SKM-1 treated with dmso at 0.1 percent for 144 hours (cell line): ENCODE measurements at regions not wholly inside any gene's neighbourhood (a gene's known extent, or its start where the extent isn't known, plus 50 kb on each side); places are given as distances from the start of the nearest gene placed in this dataset.

Experiments
- DNase-seq: peaks from one replicate; lab custom pipeline; 2025; ENCODE audit not compliant: unreplicated experiment; lab: John Stamatoyannopoulos, UW

GRCh38 chr1:60488847-60489246, 415.3 kb upstream of the C1orf87 start:
- no peak for DNase-seq

DNA sequence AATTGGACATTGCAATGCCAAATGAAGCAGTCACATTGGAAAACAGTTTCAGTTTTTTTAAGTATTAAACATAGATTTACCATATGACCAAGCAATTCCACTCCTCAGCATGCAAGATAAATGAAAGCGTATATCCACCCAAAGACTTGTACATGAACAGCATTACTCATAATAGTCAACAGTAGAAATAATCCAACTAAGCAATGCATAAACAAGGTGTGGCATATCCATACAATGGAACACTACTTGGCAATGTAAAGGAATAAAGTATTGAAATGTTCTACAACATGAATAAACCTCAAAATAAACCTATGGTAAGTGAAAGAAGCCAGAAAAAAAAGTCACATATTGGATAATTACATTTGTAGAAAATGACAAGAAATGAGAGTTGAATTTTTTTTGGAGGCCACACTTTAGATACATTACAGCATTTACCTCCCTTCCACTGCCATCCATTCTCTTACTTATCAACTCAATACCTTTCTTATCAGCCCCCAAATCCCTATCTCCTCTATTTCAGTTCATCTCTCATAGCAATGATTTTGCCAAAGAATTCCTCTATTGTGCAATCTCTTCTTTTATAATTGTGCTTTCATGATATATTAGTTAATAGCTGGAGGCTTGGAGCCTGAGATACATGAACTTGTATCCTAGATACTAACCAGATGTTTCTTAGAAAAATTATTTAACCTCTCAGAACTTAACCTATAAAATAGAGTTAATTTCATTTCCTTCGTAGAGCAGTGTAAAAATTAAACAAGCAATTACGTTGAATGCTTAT, 414.2 kb upstream of the C1orf87 start:
- DNase-seq: no peak

- DNase-seq: no peak
Observed at GRCh38 chr1:60483509-60483908, 409.9 kb upstream of the C1orf87 start.

- no peak for DNase-seq
Observed at GRCh38 chr1:60470246-60470645, 396.7 kb upstream of the C1orf87 start.

- DNase-seq: no peak
Observed at GRCh38 chr1:60463786-60464185, 390.2 kb upstream of the C1orf87 start.

- DNase-seq: peak; percentile 14
Observed at GRCh38 chr1:60463146-60463545, 389.6 kb upstream of the C1orf87 start.

DNA sequence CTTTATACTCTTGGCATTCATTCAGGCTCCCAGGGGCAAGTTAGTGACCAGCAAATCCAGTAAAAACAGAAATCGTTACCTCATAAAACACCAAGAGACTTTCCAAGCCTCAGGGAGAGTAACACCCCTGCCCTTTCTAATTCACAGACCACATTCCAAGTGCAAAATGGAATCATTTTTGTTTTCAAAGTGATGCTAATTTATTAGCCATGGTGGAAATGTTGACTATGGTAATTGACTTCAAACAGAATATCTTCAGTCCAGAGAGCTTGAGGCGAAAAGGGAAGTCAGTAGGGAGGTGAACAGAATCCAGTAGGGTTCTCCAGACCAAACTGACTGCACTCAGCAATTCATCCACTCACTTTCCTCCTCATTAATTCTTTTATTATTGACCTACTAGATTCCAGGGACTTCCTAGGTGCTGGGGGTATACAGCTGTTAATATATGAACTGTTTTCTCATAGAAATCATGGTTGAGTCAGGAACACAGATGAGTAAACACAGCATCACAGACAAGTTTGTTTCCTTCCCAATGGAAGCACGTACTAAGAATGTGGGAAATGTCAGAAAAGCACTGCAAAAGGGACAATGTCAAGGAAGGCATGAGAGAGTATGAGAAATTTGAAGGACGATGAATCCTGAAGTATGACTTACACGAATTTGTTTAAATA, 388.5 kb upstream of the C1orf87 start:
- DNase-seq: no peak

DNA sequence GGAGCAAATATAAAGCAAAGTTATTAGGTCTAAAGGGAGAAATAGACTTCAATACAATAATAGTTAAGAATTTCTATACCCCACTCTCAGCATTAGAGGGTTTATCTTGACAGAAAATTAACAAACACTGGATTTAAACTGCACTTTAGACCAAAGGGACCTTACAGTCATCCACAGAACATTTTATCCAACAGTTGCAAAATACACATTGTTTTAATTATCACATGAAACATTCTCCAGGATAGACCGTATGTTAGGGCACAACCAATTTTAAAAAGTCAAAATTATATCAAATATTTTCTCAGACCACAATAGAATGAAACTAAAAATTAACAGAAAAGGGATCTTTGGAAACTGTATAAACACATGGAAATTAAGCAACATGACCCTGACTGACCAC, 384.5 kb upstream of the C1orf87 start:
- DNase-seq: no peak

- no peak for DNase-seq
Observed at GRCh38 chr1:60449876-60450275, 376.3 kb upstream of the C1orf87 start.

DNA sequence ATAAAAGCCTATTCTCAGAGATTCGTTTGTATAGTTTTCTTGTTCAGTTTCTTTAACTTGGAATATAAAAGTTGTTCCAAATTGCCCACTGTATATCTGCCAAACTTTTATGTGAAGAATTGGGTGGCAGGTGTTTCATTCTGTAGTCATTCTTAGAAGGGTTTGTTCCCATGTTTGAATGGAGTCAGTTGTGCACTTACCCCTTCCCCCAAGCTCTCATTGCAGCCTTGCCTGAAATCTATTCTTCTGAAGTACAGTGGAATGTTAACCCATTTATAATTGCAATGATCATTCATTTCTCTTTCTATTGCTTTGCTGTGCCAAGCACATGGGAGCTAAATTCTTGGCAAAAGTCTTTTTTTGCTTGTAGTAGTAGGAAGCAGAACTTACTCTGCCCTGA, 375.3 kb upstream of the C1orf87 start:
- DNase-seq: no peak

- DNase-seq: no peak
Observed at GRCh38 chr1:60444680-60445079, 371.1 kb upstream of the C1orf87 start.

DNA sequence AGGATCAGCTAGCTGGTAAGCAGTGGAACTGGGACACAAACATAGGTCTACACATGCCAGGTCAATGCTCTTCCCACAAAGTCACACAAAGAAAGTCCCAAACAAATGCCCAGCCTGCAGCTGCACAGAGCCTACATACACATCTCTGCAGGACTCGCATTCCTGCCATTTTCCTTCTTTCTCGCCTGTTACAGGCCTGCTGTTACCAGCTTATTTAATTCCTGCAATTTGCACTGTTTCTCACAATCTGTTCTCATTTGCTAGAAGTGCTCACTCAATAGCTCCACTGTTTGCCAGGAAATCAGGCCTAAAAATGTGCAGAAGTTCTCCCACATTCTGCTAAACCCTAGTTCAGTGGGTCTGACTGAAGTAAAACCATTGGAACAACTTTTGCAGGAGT, 362.6 kb upstream of the C1orf87 start:
- DNase-seq: no peak

DNA sequence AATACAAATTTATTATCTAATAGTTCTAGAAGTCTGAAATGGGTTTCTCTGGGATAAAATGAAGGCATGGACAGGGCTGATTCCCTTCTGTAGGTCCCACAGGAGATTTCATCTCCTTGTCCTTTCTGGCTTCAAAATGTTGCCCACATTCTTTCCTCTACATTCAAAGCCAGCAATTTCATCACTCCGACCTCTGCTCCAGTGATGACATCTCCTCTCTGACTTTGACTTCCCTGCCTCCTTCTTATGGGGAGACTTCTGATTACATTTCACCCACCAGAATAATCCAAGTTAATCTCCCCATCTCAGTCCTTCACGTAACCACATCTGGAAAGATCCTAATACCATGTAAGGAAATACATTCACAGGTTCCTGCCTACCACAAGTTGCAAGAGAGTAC, 358.0 kb upstream of the C1orf87 start:
- DNase-seq: no peak

- no peak for DNase-seq
Observed at GRCh38 chr1:60430375-60430774, 356.8 kb upstream of the C1orf87 start.

DNA sequence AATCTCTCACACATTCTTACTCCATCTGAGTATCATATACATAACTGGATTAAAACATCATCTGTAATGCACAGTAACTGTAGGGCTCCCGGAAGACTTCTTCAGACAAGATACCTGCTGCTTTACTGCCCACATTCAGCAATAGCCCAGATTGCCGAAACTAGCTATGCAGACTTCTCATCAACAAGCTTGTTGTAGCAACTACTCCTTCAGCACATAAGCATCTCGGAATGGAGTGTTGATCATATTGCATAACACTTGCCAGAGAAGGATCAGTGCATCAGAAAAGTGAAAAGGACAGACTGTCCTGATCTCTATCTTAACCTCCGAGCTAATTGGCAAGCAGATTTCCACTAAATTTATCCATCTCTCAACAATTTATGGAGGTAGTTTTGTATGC, 354.6 kb upstream of the C1orf87 start:
- DNase-seq: no peak

DNA sequence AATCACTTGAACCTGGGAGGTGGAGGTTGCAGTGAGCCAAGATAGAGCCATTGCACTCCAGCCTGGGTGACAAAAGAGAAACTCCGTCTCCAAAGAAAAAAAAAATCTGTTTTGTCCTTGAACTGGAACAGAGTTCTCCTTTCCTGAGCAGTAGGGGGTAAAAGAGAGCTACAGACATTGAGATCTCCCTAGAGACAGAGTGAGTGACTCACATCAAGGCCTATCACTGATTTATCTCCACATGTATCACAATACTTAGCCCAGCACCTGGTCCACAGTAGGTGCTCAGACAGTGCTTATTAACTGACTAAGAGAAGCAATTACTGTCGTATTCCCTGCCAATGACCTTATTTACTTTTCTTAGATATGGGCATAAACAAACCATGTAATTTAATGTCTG, 354.1 kb upstream of the C1orf87 start:
- no peak for DNase-seq

DNA sequence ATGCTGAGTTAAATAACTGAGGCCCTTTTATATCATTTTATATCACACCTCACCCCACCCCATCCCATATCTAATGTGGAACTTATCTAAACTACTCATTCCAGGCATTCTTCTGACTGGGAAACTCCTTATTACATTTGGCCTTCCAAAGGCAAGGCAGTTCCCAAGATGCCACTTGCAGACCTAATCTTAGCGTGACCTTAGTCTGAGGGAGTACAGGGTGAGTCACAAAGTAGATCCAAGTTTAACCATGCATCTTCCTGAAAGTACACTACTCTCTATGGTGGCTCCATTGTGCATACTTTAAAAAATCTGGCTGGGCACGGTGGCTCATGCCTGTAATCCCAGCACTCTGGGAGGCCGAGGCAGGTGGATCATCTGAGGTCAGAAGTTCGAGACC, 353.6 kb upstream of the C1orf87 start:
- DNase-seq: no peak

DNA sequence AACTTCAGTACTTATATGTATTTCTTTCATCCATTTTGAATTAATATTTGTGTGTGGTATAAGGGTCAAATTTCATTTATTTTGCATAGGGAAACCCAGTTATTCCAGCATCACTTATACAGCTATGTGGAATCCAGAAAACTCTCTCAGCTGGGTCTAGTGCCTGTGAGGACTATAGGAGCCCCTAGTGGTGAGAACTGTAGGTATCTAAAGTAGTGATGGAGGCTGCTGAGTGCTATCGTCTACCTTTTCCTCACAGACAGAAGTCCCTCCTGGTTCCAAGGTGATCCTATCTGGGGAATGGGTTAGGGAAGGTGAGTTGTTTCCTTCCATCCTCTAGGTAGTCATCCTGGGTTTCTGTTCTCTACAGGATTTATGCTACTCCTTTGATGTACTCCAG, 352.0 kb upstream of the C1orf87 start:
- DNase-seq: peak; percentile 13

- no peak for DNase-seq
Observed at GRCh38 chr1:60423146-60423780, 349.7 kb upstream of the C1orf87 start.

DNA sequence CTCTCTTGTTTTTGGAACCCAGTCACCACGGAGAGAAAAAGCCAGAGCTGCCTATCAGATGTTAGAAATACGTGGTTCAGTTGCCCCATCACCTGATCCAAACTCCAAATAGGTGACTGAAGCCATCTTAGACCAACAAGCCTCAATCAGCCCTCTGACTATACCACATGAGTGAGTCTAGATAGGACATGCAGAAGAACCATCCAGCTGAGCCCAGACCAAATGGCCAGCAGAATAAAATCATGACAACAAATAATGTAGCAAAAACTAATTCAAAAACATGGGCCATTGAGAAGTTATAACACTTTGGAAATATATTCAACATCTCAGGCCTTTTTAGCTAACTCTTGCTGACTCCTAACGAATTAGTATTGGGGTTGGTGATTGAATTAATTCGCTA, 348.4 kb upstream of the C1orf87 start:
- no peak for DNase-seq

- DNase-seq: no peak
Observed at GRCh38 chr1:60419023-60419422, 345.5 kb upstream of the C1orf87 start.

GRCh38 chr1:60415696-60416095, 342.1 kb upstream of the C1orf87 start:
- no peak for DNase-seq
